Endodermal cell (in vitro differentiated cells): ENCODE measurements at regions not wholly inside any gene's neighbourhood (a gene's known extent, or its start where the extent isn't known, plus 50 kb on each side); places are given as distances from the start of the nearest gene placed in this dataset.

Experiments
- DNase-seq: peaks from one replicate; pipeline ENCODE4 v3.0.0-alpha.2; 2017
- H3K27ac ChIP-seq: 2 replicates; pipeline ENCODE4 v1.5.1; 2013; ENCODE audit warnings: mild to moderate bottlenecking, low read depth, low read length, moderate library complexity
- H3K27me3 ChIP-seq: 2 replicates; pipeline ENCODE4 v1.6.1; 2013; ENCODE audit warnings: mild to moderate bottlenecking, low read length, moderate library complexity; ENCODE audit not compliant: insufficient read depth, control insufficient read depth, poor library complexity, severe bottlenecking
- H3K36me3 ChIP-seq: 2 replicates; pipeline ENCODE4 v1.7.0; 2013; ENCODE audit warnings: mild to moderate bottlenecking, low read length, moderate library complexity; ENCODE audit not compliant: control insufficient read depth, insufficient read depth
- H3K4me1 ChIP-seq: one replicate; pipeline ENCODE4 v1.7.0; 2013; ENCODE audit warnings: low read length; ENCODE audit not compliant: control insufficient read depth, insufficient read depth
- H3K4me3 ChIP-seq: 2 replicates; pipeline ENCODE4 v1.5.1; 2013; ENCODE audit warnings: mild to moderate bottlenecking, low read length, moderate library complexity
- H3K9ac ChIP-seq: 2 replicates; pipeline ENCODE4 v1.6.1; 2013; ENCODE audit warnings: mild to moderate bottlenecking, low read length, moderate library complexity; ENCODE audit not compliant: poor library complexity, severe bottlenecking; ENCODE audit errors: extremely low read depth
- H3K9me3 ChIP-seq: 2 replicates; pipeline ENCODE4 v1.6.1; 2013; ENCODE audit warnings: mild to moderate bottlenecking, low read length, moderate library complexity; ENCODE audit not compliant: control insufficient read depth
- H3K27ac Mint-ChIP-seq: 2 replicates; pipeline ENCODE4 v1.8.0; 2020; ENCODE audit warnings: mixed read lengths
- H3K27me3 Mint-ChIP-seq: 2 replicates; pipeline ENCODE4 v1.8.0; 2021; ENCODE audit warnings: mild to moderate bottlenecking, mixed read lengths; ENCODE audit not compliant: insufficient read depth
- H3K36me3 Mint-ChIP-seq: 2 replicates; pipeline ENCODE4 v1.8.0; 2020; ENCODE audit warnings: low read depth, mixed read lengths
- H3K4me1 Mint-ChIP-seq: 2 replicates; pipeline ENCODE4 v1.8.0; 2020; ENCODE audit warnings: mixed read lengths
- H3K4me3 Mint-ChIP-seq: 2 replicates; pipeline ENCODE4 v1.8.0; 2020; ENCODE audit warnings: mild to moderate bottlenecking, moderate library complexity, mixed read lengths
- H3K9me3 Mint-ChIP-seq: 2 replicates; pipeline ENCODE4 v1.8.0; 2020; ENCODE audit warnings: mild to moderate bottlenecking, mixed read lengths
- WGBS, 2 experiments: methylation state at CpG; one replicate each; pipeline versions ENCODE4 v1.1.5 to v1.1.7; 2013; ENCODE audit warnings: missing lambda C conversion rate in 2 of 2, mixed read lengths in 1 of 2; ENCODE audit not compliant: insufficient coverage in 1 of 2, insufficient read length in 1 of 2; 5-methylcytosine and 5-hydroxymethylcytosine counted together
- TF ChIP-seq, protein P1 (sequence below): fragments of 200-600 bp; sonication (generic); conservative IDR thresholded peaks from 2 replicates; pipeline ENCODE4 v1.5.0; 2021; ENCODE audit warnings: antibody characterized with exemption, mild to moderate bottlenecking

DNA sequence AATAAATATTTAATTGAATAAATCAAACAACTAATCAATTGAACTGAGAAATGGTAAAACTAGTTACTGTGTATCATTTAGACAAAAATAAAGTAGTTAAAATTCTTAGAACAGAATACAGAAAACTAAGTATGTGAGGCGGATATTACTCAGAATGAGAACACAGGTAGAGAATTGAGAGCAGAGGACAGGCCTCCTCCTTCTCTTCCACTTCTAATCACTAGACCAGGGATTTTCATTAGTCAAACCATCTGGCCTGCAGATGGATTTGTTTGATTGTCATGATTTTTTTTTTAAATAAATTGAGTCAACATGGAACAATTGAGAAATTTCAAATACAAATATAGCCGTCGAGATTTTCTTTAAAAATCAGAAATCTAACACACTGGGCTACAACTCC, 198.6 kb upstream of the HMHB1 start:
- no peak overlapping the region for H3K4me3 ChIP-seq
- TF ChIP-seq, protein P1, sequence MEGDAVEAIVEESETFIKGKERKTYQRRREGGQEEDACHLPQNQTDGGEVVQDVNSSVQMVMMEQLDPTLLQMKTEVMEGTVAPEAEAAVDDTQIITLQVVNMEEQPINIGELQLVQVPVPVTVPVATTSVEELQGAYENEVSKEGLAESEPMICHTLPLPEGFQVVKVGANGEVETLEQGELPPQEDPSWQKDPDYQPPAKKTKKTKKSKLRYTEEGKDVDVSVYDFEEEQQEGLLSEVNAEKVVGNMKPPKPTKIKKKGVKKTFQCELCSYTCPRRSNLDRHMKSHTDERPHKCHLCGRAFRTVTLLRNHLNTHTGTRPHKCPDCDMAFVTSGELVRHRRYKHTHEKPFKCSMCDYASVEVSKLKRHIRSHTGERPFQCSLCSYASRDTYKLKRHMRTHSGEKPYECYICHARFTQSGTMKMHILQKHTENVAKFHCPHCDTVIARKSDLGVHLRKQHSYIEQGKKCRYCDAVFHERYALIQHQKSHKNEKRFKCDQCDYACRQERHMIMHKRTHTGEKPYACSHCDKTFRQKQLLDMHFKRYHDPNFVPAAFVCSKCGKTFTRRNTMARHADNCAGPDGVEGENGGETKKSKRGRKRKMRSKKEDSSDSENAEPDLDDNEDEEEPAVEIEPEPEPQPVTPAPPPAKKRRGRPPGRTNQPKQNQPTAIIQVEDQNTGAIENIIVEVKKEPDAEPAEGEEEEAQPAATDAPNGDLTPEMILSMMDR, result no peak
- no peak overlapping the region for H3K27ac ChIP-seq
- Mint-ChIP-seq H3K4me1 (peaks cover 12% of the 10 kb centered on the region), H3K4me3 (no peak overlapping the region), H3K27me3 (peaks cover 14% of the 10 kb centered on the region), H3K9me3 (peaks cover 15% of the 10 kb centered on the region), H3K36me3 (peaks cover 7% of the 10 kb centered on the region), H3K27ac (no peak overlapping the region)
- no peak overlapping the region for H3K9ac ChIP-seq
- no peaks in the 10 kb centered on the region for H3K4me1 ChIP-seq
- no peaks in the 10 kb centered on the region for H3K27me3 ChIP-seq
- 89 to 100% methylated on average over 1 to 2 of the region's 3 CpGs for WGBS, 2 experiments
- DNase-seq, result no peak
- H3K36me3 ChIP-seq, result no peaks in the 10 kb centered on the region
- peaks cover 14% of the 10 kb centered on the region for H3K9me3 ChIP-seq

DNA sequence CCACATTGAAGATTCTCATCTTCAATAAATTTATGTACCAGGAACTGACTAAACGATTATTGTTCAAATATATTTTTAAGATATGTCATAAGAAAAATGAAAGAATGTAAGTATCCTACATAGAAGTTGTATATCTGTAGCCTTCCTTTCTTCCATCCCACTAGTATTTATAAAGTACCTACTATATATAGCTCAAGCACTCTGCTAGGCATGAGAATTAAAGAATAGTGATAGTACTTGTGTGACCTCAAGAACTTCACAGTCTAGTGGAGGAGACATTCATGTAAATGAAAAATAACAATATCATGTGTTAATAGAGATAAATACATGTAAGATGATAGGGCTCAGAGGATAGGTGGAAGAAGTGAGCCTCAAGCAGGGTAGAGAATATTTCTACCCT, 201.0 kb upstream of the HMHB1 start:
- no peak overlapping the region for H3K4me3 Mint-ChIP-seq
- Histone ChIP-seq H3K4me1 (no peaks in the 10 kb centered on the region), H3K27ac (no peak overlapping the region), H3K9ac (no peak overlapping the region), H3K4me3 (no peak overlapping the region), H3K36me3 (no peaks in the 10 kb centered on the region), H3K27me3 (no peaks in the 10 kb centered on the region), H3K9me3 (peaks cover 7% of the 10 kb centered on the region)
- H3K27me3 Mint-ChIP-seq, result peaks cover 2% of the 10 kb centered on the region
- peaks cover 12% of the 10 kb centered on the region for H3K4me1 Mint-ChIP-seq
- no peak overlapping the region for H3K27ac Mint-ChIP-seq
- peaks cover 7% of the 10 kb centered on the region for H3K36me3 Mint-ChIP-seq
- no CpG with 5 or more reads among the region's 1 CpG for WGBS, 2 experiments
- DNase-seq, result no peak
- H3K9me3 Mint-ChIP-seq, result peaks cover 15% of the 10 kb centered on the region
- TF ChIP-seq, protein P1, result no peak

DNA sequence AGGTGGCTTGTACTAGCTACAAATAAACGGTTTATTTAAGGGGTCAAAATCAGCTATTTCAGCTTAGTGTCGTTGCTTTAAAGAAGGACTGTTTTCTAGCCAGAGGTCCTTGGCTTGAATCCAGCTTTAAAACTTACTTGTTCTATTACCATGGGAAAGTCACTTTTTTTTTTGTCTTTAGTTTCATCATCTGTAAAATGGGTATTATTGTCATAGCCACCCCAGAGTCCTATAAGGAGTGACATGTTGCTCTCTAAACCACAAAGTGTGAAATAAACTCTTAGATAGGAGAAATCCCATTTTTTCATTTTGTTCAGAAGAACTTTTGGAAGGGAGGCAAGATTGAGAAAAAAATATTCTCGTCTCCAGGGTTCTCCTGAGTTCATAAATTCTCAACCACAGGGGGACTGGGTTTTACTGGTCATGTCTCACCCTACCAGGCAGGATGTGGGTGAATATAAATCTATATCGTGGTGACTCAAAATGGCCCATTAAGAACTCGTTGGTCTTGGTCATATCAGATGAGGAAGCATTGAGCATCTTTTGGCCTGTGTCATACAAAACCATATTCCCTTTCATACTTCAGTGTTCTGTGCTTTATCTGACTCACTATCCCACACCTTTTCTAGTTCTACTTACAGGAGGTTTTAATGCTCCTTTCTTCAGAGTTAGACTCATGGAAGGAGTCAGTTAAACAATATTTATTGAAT, 202.7 kb upstream of the NR3C1 start:
- Histone ChIP-seq H3K4me3 (no peak overlapping the region), H3K9me3 (peaks cover 5% of the 10 kb centered on the region), H3K27me3 (no peaks in the 10 kb centered on the region), H3K9ac (no peak overlapping the region), H3K27ac (no peak overlapping the region), H3K4me1 (no peaks in the 10 kb centered on the region), H3K36me3 (no peaks in the 10 kb centered on the region)
- DNase-seq, result no peak
- Mint-ChIP-seq H3K36me3 (peaks cover 7% of the 10 kb centered on the region), H3K4me3 (no peak overlapping the region), H3K9me3 (peaks cover 15% of the 10 kb centered on the region), H3K27me3 (no peaks in the 10 kb centered on the region), H3K27ac (no peak overlapping the region), H3K4me1 (no peaks in the 10 kb centered on the region)
- WGBS, 2 experiments, result 88 to 100% methylated on average over 5 of the region's 5 CpGs
- TF ChIP-seq, protein P1, result no peak
